ENCODE measurements at regions not wholly inside any gene's neighbourhood (a gene's known extent, or its start where the extent isn't known, plus 50 kb on each side); places are given as distances from the start of the nearest gene placed in this dataset.

- intact Hi-C loops (cut with DNase I), result no loop called here
- Histone ChIP-seq H3K27me3 (ENCODE audit: control insufficient read depth, insufficient read depth) (no peaks in the 10 kb centered on the region), H3K27ac (ENCODE audit: low read length) (no peak overlapping the region), H3K4me3 (ENCODE audit: low read length) (no peak overlapping the region), H3K9me3 (ENCODE audit: control insufficient read depth, low read length) (no peaks in the 10 kb centered on the region), H3K4me1 (ENCODE audit: control insufficient read depth, insufficient read depth, low read length) (no peaks in the 10 kb centered on the region)
- DNase-seq (no peak), ATAC-seq (no peak)
- WGBS, result 84% methylated on average over 1 of the region's 1 CpG
Observed at GRCh38 chr2:136557203-136557602, 208.1 kb upstream of the THSD7B start.

- Histone ChIP-seq H3K4me3 (ENCODE audit: low read length) (no peak overlapping the region), H3K27me3 (ENCODE audit: control insufficient read depth, insufficient read depth) (no peaks in the 10 kb centered on the region), H3K27ac (ENCODE audit: low read length) (no peak overlapping the region), H3K9me3 (ENCODE audit: control insufficient read depth, low read length) (no peaks in the 10 kb centered on the region), H3K4me1 (ENCODE audit: control insufficient read depth, insufficient read depth, low read length) (no peaks in the 10 kb centered on the region)
- intact Hi-C loops (cut with DNase I), result no loop called here
- 41% methylated on average over 1 of the region's 1 CpG for WGBS
- DNase-seq, result no peak
- ATAC-seq, result no peak
Observed at GRCh38 chr2:136550181-136550580, 215.2 kb upstream of the THSD7B start.

GRCh38 chr2:136539355-136539754 lies 226.0 kb upstream of the THSD7B start:
- intact Hi-C loops (cut with DNase I), result no loop called here
- Histone ChIP-seq H3K27me3 (ENCODE audit: control insufficient read depth, insufficient read depth) (no peaks in the 10 kb centered on the region), H3K9me3 (ENCODE audit: control insufficient read depth, low read length) (no peaks in the 10 kb centered on the region), H3K27ac (ENCODE audit: low read length) (no peak overlapping the region), H3K4me1 (ENCODE audit: control insufficient read depth, insufficient read depth, low read length) (no peaks in the 10 kb centered on the region), H3K4me3 (ENCODE audit: low read length) (no peak overlapping the region)
- DNase-seq (no peak), ATAC-seq (no peak)
- WGBS, result 76% methylated on average over 5 of the region's 5 CpGs

GRCh38 chr2:136538489-136538888 lies 226.9 kb upstream of the THSD7B start:
- H3K9me3 ChIP-seq (ENCODE audit: control insufficient read depth, low read length), result no peaks in the 10 kb centered on the region
- 37% methylated on average over 4 of the region's 4 CpGs for WGBS
- intact Hi-C loops (cut with DNase I), result no loop called here
- H3K27me3 ChIP-seq (ENCODE audit: control insufficient read depth, insufficient read depth), result no peaks in the 10 kb centered on the region
- DNase-seq, result peak; percentile 18 to 71 (median 67)
- ATAC-seq, result peak; percentile 78 to 83
- no peak overlapping the region for H3K27ac ChIP-seq (ENCODE audit: low read length)
- H3K4me1 ChIP-seq (ENCODE audit: control insufficient read depth, insufficient read depth, low read length), result no peaks in the 10 kb centered on the region
- no peak overlapping the region for H3K4me3 ChIP-seq (ENCODE audit: low read length)

- Histone ChIP-seq H3K9me3 (ENCODE audit: control insufficient read depth, low read length) (no peaks in the 10 kb centered on the region), H3K4me3 (ENCODE audit: low read length) (no peak overlapping the region), H3K4me1 (ENCODE audit: control insufficient read depth, insufficient read depth, low read length) (no peaks in the 10 kb centered on the region), H3K27me3 (ENCODE audit: control insufficient read depth, insufficient read depth) (no peaks in the 10 kb centered on the region), H3K27ac (ENCODE audit: low read length) (no peak overlapping the region)
- intact Hi-C loops (cut with DNase I), result no loop called here
- WGBS, result 29% methylated on average over 3 of the region's 3 CpGs
- ATAC-seq (peak; percentile 74 to 82), DNase-seq (peak; percentile 31 to 81 (median 79))
Observed at GRCh38 chr2:136534811-136535210, 230.5 kb upstream of the THSD7B start.

- H3K9me3 ChIP-seq (ENCODE audit: control insufficient read depth, low read length), result no peaks in the 10 kb centered on the region
- intact Hi-C loops (cut with DNase I), result no loop called here
- no peaks in the 10 kb centered on the region for H3K27me3 ChIP-seq (ENCODE audit: control insufficient read depth, insufficient read depth)
- H3K4me1 ChIP-seq (ENCODE audit: control insufficient read depth, insufficient read depth, low read length), result no peaks in the 10 kb centered on the region
- no peak overlapping the region for H3K4me3 ChIP-seq (ENCODE audit: low read length)
- DNase-seq (no peak), ATAC-seq (no peak)
- 87% methylated on average over 2 of the region's 2 CpGs for WGBS
- no peak overlapping the region for H3K27ac ChIP-seq (ENCODE audit: low read length)
Observed at GRCh38 chr2:136532171-136532570, 233.2 kb upstream of the THSD7B start.

- no peaks in the 10 kb centered on the region for H3K4me1 ChIP-seq (ENCODE audit: control insufficient read depth, insufficient read depth, low read length)
- WGBS, result 46% methylated on average over 2 of the region's 2 CpGs
- DNase-seq (no peak), ATAC-seq (no peak)
- H3K9me3 ChIP-seq (ENCODE audit: control insufficient read depth, low read length), result no peaks in the 10 kb centered on the region
- intact Hi-C loops (cut with DNase I), result no loop called here
- no peak overlapping the region for H3K4me3 ChIP-seq (ENCODE audit: low read length)
- H3K27me3 ChIP-seq (ENCODE audit: control insufficient read depth, insufficient read depth), result no peaks in the 10 kb centered on the region
- H3K27ac ChIP-seq (ENCODE audit: low read length), result no peak overlapping the region
Observed at GRCh38 chr2:136531731-136532130, 233.6 kb upstream of the THSD7B start.

- H3K27ac ChIP-seq (ENCODE audit: low read length), result no peak overlapping the region
- no peak for DNase-seq
- no peak overlapping the region for H3K4me3 ChIP-seq (ENCODE audit: low read length)
- H3K4me1 ChIP-seq (ENCODE audit: control insufficient read depth, insufficient read depth, low read length), result no peaks in the 10 kb centered on the region
- intact Hi-C loops (cut with DNase I), result no loop called here
- no peaks in the 10 kb centered on the region for H3K9me3 ChIP-seq (ENCODE audit: control insufficient read depth, low read length)
- no peak for ATAC-seq
- no peaks in the 10 kb centered on the region for H3K27me3 ChIP-seq (ENCODE audit: control insufficient read depth, insufficient read depth)
Observed at GRCh38 chr2:136530146-136530545, 235.2 kb upstream of the THSD7B start.

- Histone ChIP-seq H3K9me3 (ENCODE audit: control insufficient read depth, low read length) (no peaks in the 10 kb centered on the region), H3K27ac (ENCODE audit: low read length) (no peak overlapping the region), H3K4me1 (ENCODE audit: control insufficient read depth, insufficient read depth, low read length) (no peaks in the 10 kb centered on the region), H3K4me3 (ENCODE audit: low read length) (no peak overlapping the region), H3K27me3 (ENCODE audit: control insufficient read depth, insufficient read depth) (no peaks in the 10 kb centered on the region)
- intact Hi-C loops (cut with DNase I), result no loop called here
- DNase-seq (no peak), ATAC-seq (no peak)
- 5% methylated on average over 2 of the region's 2 CpGs for WGBS
Observed at GRCh38 chr2:136527560-136527959, 237.8 kb upstream of the THSD7B start.

GRCh38 chr2:136522724-136523123 lies 242.6 kb upstream of the THSD7B start:
- no peaks in the 10 kb centered on the region for H3K4me1 ChIP-seq (ENCODE audit: control insufficient read depth, insufficient read depth, low read length)
- 85% methylated on average over 6 of the region's 6 CpGs for WGBS
- intact Hi-C loops (cut with DNase I), result no loop called here
- no peaks in the 10 kb centered on the region for H3K9me3 ChIP-seq (ENCODE audit: control insufficient read depth, low read length)
- H3K27me3 ChIP-seq (ENCODE audit: control insufficient read depth, insufficient read depth), result no peaks in the 10 kb centered on the region
- H3K27ac ChIP-seq (ENCODE audit: low read length), result no peak overlapping the region
- no peak for DNase-seq
- ATAC-seq, result no peak
- H3K4me3 ChIP-seq (ENCODE audit: low read length), result no peak overlapping the region

GRCh38 chr2:136517716-136518115 lies 247.6 kb upstream of the THSD7B start:
- H3K4me3 ChIP-seq (ENCODE audit: low read length), result no peak overlapping the region
- intact Hi-C loops (cut with DNase I), result no loop called here
- no peaks in the 10 kb centered on the region for H3K4me1 ChIP-seq (ENCODE audit: control insufficient read depth, insufficient read depth, low read length)
- no peak overlapping the region for H3K27ac ChIP-seq (ENCODE audit: low read length)
- H3K9me3 ChIP-seq (ENCODE audit: control insufficient read depth, low read length), result no peaks in the 10 kb centered on the region
- no peak for DNase-seq
- no peaks in the 10 kb centered on the region for H3K27me3 ChIP-seq (ENCODE audit: control insufficient read depth, insufficient read depth)
- 17% methylated on average over 2 of the region's 2 CpGs for WGBS
- no peak for ATAC-seq

- no peak for DNase-seq
- ATAC-seq, result no peak
- Histone ChIP-seq H3K27ac (ENCODE audit: low read length) (no peak overlapping the region), H3K4me3 (ENCODE audit: low read length) (no peak overlapping the region), H3K27me3 (ENCODE audit: control insufficient read depth, insufficient read depth) (no peaks in the 10 kb centered on the region), H3K4me1 (ENCODE audit: control insufficient read depth, insufficient read depth, low read length) (no peaks in the 10 kb centered on the region), H3K9me3 (ENCODE audit: control insufficient read depth, low read length) (no peaks in the 10 kb centered on the region)
- intact Hi-C loops (cut with DNase I), result no loop called here
Observed at GRCh38 chr2:136510244-136510643, 255.1 kb upstream of the THSD7B start.

All from right cardiac atrium (tissue), 5 donors.